SU-DHL-6 (cell line): ENCODE measurements at regions not wholly inside any gene's neighbourhood (a gene's known extent, or its start where the extent isn't known, plus 50 kb on each side); places are given as distances from the start of the nearest gene placed in this dataset.

ENCODE experiments used
- EZH2phosphoT487 ChIP-seq: fragments of 200-600 bp; sonication (generic), shearing (Covaris generic); conservative IDR thresholded peaks from 2 replicates; pipeline ENCODE4 v1.6.1; 2018; ENCODE audit warnings: mild to moderate bottlenecking, antibody characterized with exemption, low read length, moderate library complexity, mixed read lengths
- TF ChIP-seq, protein P1 (sequence below): fragments of 200-600 bp; sonication (generic); IDR thresholded peaks from one replicate; pipeline ENCODE4 v1.5.1; 2017; ENCODE audit warnings: antibody characterized with exemption, mild to moderate bottlenecking, low read length, moderate library complexity; ENCODE audit not compliant: insufficient read depth, poor library complexity, severe bottlenecking

GRCh38 chr5:26519245-26519644 is 519.1 kb downstream of the CDH9 start:
- TF ChIP-seq, protein P1, sequence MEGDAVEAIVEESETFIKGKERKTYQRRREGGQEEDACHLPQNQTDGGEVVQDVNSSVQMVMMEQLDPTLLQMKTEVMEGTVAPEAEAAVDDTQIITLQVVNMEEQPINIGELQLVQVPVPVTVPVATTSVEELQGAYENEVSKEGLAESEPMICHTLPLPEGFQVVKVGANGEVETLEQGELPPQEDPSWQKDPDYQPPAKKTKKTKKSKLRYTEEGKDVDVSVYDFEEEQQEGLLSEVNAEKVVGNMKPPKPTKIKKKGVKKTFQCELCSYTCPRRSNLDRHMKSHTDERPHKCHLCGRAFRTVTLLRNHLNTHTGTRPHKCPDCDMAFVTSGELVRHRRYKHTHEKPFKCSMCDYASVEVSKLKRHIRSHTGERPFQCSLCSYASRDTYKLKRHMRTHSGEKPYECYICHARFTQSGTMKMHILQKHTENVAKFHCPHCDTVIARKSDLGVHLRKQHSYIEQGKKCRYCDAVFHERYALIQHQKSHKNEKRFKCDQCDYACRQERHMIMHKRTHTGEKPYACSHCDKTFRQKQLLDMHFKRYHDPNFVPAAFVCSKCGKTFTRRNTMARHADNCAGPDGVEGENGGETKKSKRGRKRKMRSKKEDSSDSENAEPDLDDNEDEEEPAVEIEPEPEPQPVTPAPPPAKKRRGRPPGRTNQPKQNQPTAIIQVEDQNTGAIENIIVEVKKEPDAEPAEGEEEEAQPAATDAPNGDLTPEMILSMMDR, result no peak
- TF ChIP-seq EZH2phosphoT487, result no peak
